Mucosa of rectum (tissue), 2 donors: ENCODE measurements at regions not wholly inside any gene's neighbourhood (a gene's known extent, or its start where the extent isn't known, plus 50 kb on each side); places are given as distances from the start of the nearest gene placed in this dataset.
"Not testable (repeated sequence)": the region's sequence is repeated elsewhere in the genome, so short reads cannot be mapped to it uniquely, and the experiment has no call there.

Experiments used
- H3K27ac ChIP-seq, 2 donors: one replicate each; pipeline ENCODE4 v1.7.0; 2013; ENCODE audit warnings: inconsistent platforms in 2 of 2, low read depth in 2 of 2, low read length in 2 of 2
- H3K27me3 ChIP-seq, 2 donors: one replicate each; pipeline ENCODE4 v1.7.0; 2013; ENCODE audit warnings: low read length in 2 of 2; ENCODE audit not compliant: control insufficient read depth in 2 of 2, insufficient read depth in 2 of 2
- H3K36me3 ChIP-seq, 2 donors: one replicate each; pipeline ENCODE4 v1.7.0; 2013; ENCODE audit warnings: low read length in 2 of 2; ENCODE audit not compliant: control insufficient read depth in 2 of 2, insufficient read depth in 2 of 2
- H3K4me1 ChIP-seq, 2 donors: one replicate each; pipeline ENCODE4 v1.7.0; 2013; ENCODE audit warnings: low read length in 2 of 2, mild to moderate bottlenecking in 1 of 2; ENCODE audit not compliant: control insufficient read depth in 2 of 2, insufficient read depth in 2 of 2
- H3K4me3 ChIP-seq, 2 donors: one replicate each; pipeline ENCODE4 v1.7.0; 2013; ENCODE audit warnings: low read length in 2 of 2
- H3K9ac ChIP-seq, 2 donors: one replicate each; pipeline ENCODE4 v1.7.0; 2013; ENCODE audit warnings: low read length in 2 of 2, low read depth in 1 of 2, mild to moderate bottlenecking in 1 of 2
- H3K9me3 ChIP-seq, 2 donors: one replicate each; pipeline ENCODE4 v1.7.0; 2013; ENCODE audit warnings: low read length in 2 of 2; ENCODE audit not compliant: control insufficient read depth in 2 of 2
- donor health status: healthy.
- donor health status: Normal muscosa, but diverticular disease.

DNA sequence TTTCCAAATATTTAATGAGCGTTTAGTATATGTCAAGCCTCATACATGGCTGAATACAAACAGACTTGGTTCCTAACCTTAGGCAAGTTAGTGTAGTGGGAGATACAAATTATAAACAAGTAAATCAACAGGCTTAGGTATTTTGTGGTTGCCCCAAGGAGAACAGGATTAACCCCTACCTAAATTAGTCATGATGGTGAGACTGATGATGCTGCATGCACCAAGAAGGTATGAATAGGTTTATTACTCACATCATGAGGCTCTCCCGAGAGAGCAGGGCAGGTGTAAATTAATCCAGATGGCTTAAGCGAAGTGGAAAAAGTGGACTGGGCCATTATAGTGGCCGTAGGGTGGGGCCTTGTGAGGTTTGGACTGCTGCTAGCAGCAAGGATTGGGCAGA is 118.1 kb upstream of the GCFC2 start:
- Histone ChIP-seq H3K9me3 (no peaks in the 10 kb centered on the region), H3K4me1 (no peaks in the 10 kb centered on the region), H3K4me3 (no peak overlapping the region), H3K36me3 (no peaks in the 10 kb centered on the region), H3K27ac (no peak overlapping the region), H3K9ac (no peak overlapping the region), H3K27me3 (no peaks in the 10 kb centered on the region)

DNA sequence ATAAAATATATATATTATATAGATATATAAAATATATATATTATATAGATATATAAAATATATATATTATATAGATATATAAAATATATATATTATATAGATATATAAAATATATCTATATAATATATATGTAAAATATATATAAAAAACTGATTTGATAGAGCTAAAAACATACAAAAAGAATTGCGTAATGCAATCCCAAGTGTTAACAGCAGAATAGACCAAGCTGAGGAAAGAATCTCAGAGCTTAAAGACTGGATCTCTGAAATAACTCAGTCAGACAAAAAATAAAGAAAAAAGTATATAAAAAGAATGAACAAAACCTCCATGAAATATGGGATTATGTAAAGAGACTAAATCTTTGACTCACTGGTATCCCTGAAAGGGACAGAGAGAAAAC is 112.8 kb upstream of the GCFC2 start:
- H3K4me3 ChIP-seq, H3K9me3 ChIP-seq, H3K36me3 ChIP-seq, H3K27me3 ChIP-seq, H3K4me1 ChIP-seq, H3K27ac ChIP-seq, H3K9ac ChIP-seq: not testable (repeated sequence)

DNA sequence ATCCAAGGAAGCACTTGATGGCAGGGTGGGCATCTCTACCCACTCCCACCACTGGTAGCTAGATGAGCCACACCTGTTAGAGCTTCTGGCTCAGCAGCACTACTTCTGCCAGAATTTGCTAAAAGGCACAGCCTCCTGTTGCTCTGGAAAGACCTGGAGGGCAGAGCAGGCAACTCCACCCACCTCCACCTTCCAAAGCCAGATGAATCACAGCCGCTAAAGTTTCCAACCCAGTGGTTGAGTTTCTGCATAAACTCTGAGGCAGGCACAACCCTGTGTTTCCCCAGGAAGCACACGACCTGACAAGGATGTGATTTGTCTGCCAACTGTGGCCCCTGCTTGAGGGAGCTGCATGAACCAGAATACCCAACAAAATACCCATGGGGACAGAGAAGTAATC is 111.6 kb upstream of the GCFC2 start:
- H3K4me3 ChIP-seq: no peak overlapping the region
- H3K36me3 ChIP-seq: no peaks in the 10 kb centered on the region
- H3K27me3 ChIP-seq: no peaks in the 10 kb centered on the region
- H3K9ac ChIP-seq: no peak overlapping the region
- H3K9me3 ChIP-seq: no peaks in the 10 kb centered on the region
- no peaks in the 10 kb centered on the region for H3K4me1 ChIP-seq
- no peak overlapping the region for H3K27ac ChIP-seq

DNA sequence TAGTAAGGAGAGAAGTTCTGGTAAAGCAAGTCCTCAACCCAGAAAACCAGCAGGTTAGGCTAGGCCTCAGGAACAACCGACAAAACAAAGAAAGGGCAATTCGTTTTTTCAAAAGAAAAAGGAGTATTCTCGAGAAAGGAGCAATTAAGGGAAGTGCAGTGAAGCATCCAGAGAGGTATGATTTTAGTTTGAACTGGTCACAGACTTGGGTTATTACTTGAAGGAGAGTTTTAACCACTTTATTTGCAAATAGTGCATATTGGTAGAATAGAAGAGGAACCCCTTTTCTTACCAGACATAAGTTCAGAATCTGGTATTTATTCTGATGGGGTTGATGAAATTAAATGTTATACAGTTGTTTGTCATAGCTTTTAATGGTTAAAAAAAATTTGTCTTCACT is 110.0 kb upstream of the GCFC2 start:
- Histone ChIP-seq H3K4me3 (no peak overlapping the region), H3K27me3 (no peaks in the 10 kb centered on the region), H3K36me3 (no peaks in the 10 kb centered on the region), H3K4me1 (no peaks in the 10 kb centered on the region), H3K27ac (no peak overlapping the region), H3K9me3 (no peaks in the 10 kb centered on the region), H3K9ac (no peak overlapping the region)

DNA sequence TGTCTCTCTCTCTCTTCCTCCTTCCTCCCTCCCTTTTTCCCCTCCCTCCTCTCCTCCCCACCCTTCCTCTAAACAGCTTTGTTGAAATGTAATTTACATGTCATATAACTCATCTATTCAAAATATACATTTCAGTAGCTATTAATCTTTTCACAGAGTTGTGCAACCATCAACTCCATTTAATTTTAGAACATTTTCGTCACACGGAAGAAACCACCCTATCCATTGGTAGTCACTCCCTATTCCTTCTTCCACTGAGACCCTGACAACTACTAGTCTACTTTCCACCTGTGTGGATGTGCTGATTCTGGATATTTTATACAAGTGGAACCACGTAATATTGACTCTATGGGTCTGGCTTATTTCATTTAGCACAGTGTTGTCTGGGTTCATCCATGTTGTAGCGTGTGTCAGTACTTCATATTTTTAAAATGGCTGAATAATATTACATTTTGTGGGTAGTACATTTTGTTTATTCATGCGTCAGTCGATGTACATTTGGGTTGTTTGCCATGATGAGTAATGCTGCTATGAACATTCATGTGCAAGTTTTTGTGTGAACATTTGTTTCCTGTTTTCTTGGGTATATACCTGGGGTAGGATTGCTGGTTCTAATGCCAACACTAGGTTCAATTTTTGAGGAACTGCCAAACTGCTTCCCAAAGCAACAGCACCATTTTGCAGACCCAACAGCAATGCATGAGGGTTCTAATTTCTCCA is 100.1 kb upstream of the GCFC2 start:
- Histone ChIP-seq H3K4me3 (no peak overlapping the region), H3K27me3 (no peaks in the 10 kb centered on the region), H3K4me1 (no peaks in the 10 kb centered on the region), H3K27ac (no peak overlapping the region), H3K9me3 (no peaks in the 10 kb centered on the region), H3K9ac (no peak overlapping the region), H3K36me3 (no peaks in the 10 kb centered on the region)

DNA sequence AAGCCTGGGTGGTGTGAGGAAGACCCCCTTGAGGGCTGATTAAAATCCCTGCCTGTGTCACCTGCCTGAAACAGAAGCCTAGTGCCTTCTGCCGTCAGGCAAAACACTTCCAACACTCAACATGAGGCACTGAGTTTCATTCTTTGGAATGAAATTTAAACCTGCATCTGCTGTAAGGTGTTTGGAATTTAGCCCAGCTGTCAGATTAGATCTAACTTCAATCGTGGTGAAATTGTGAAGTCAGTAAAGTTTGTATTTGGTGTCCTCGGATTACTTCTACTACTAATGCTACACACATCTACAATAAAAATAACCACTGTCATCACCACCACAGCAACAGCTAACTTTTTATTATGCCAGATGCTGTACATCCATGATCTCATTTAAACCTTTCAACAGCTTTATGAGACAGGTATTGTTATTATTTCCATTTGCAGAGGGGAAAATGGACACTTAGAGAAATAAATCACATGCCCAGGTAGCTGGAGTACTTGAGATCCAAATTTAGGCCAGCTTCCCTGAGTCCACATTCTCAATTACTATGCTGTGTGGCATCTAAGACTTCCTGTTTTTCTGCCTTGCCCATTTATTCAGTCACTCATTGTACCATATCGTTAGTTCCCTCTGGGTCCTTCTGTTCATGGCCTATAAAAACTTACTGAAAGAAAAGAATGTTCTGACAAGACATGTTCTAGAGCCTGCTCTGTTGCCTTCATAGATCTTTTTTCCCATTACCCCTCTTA is 98.2 kb upstream of the GCFC2 start:
- no peaks in the 10 kb centered on the region for H3K36me3 ChIP-seq
- H3K9ac ChIP-seq: no peak overlapping the region
- no peak overlapping the region for H3K4me3 ChIP-seq
- no peak overlapping the region for H3K27ac ChIP-seq
- no peaks in the 10 kb centered on the region for H3K4me1 ChIP-seq
- H3K27me3 ChIP-seq: no peaks in the 10 kb centered on the region
- no peaks in the 10 kb centered on the region for H3K9me3 ChIP-seq

DNA sequence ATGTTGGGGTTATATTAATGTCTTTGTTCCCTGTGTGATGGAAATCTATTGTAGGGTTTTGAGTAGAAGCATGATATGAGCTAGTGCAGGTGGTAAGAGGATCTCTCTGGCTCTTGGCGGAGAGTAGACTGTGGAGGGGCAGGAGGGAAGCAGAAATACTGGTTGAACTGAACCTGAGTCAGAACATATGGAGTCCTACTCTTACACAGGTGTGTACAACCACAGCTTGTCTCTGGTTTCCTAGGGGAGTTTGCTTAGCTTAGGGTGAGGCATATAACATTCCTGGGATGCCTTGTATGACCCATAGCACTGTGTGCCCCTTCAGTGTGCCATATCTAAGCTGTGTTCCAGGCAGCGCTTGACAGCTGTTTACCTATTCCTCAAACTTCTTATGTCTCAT is 97.3 kb upstream of the GCFC2 start:
- no peaks in the 10 kb centered on the region for H3K27me3 ChIP-seq
- H3K36me3 ChIP-seq: no peaks in the 10 kb centered on the region

DNA sequence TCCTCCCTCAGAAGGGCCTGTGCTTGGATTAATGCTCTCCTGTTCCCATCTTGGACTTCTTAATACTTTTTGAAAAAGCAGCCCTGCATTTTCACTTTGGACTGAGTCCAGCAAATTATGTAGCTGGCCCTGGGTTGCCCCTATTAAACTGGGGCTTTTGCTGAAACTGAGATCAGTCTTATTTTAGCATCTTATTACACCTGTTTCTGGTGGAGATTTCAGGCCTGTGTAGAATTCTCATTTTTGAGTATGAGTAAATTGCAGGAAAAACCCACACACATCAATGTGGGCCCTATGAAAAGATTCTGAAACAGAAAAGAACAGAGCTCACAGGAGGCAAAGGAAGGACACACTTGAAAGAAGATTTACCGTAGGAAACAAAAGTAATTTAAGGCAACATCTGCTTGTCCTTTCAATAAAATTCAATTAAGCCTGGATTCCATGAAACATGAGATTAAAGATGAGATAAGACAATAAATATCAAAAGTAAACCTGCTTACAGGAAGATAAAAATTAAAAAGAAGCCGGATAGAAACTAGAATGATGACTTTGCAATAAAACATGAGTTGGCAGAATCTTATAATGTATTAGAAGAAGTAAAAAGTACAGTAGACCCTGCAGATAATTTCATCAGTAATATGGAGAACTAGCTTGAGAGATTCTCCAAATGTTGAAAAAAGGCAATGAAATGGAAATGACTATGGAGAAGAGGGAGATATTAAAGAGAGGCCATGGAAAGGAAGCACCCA is 90.7 kb upstream of the GCFC2 start:
- Histone ChIP-seq H3K27ac (no peak overlapping the region), H3K4me1 (no peaks in the 10 kb centered on the region), H3K9ac (no peak overlapping the region), H3K36me3 (no peaks in the 10 kb centered on the region), H3K27me3 (no peaks in the 10 kb centered on the region), H3K4me3 (no peak overlapping the region), H3K9me3 (no peaks in the 10 kb centered on the region)

More for the DNA sequence above, 97.3 kb upstream of the GCFC2 start:
- Histone ChIP-seq H3K9me3 (no peaks in the 10 kb centered on the region), H3K4me3 (no peak overlapping the region), H3K27ac (no peak overlapping the region), H3K9ac (no peak overlapping the region), H3K4me1 (no peaks in the 10 kb centered on the region)

DNA sequence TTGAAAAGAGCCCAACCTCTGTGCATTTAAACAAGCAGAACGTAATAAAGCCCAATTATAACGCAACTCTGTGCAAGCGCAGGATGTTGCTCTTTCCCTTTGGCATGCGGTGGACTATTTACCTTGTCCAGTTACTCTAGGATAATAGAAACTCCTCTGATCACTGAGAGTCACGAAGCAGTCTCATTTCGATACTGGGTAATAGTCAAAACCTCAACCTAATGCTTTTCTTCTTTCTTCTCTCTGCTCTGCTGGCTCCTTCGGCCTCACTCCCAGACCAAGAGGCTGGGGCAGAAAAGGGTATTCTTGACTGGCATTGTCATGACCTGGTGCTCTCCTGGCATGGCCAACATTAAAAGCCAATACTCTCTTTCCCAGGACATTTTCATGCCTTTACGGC is 89.7 kb upstream of the GCFC2 start:
- no peak overlapping the region for H3K9ac ChIP-seq
- no peaks in the 10 kb centered on the region for H3K9me3 ChIP-seq
- no peaks in the 10 kb centered on the region for H3K4me1 ChIP-seq
- no peak overlapping the region for H3K4me3 ChIP-seq
- no peak overlapping the region for H3K27ac ChIP-seq
- H3K27me3 ChIP-seq: no peaks in the 10 kb centered on the region
- H3K36me3 ChIP-seq: no peaks in the 10 kb centered on the region

DNA sequence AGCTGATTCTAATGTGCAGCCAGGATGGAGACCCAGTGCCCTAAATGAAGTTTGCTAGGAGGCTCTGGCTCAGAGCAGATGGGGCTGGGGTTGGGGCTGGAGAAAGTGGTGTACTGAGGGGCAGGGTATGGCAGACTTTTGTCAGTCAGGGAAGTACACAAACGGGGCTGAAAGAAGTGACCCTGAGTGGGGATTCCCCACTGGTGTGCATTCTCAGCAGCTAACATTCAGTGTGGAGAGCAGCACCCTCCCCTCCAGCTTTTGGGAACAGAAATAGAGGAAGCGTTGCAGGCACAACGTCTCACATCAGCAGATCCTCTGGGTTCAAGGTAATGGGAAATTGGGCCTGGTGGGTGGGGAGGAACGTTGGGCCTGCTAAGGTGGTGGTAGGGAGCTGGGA is 89.1 kb upstream of the GCFC2 start:
- Histone ChIP-seq H3K9ac (no peak overlapping the region), H3K4me1 (no peaks in the 10 kb centered on the region), H3K4me3 (no peak overlapping the region), H3K36me3 (no peaks in the 10 kb centered on the region), H3K9me3 (no peaks in the 10 kb centered on the region), H3K27me3 (no peaks in the 10 kb centered on the region), H3K27ac (no peak overlapping the region)
